Spleen (tissue), 7 donors: ENCODE measurements at regions not wholly inside any gene's neighbourhood (a gene's known extent, or its start where the extent isn't known, plus 50 kb on each side); places are given as distances from the start of the nearest gene placed in this dataset.

Experiments
- CTCF ChIP-seq, 11 experiments: fragments of 200-600 bp in 7 of 11; fragments of 450-650 bp in 4 of 11; sonication (generic) in 4 of 11; IDR thresholded peaks in 8 of 11; conservative IDR thresholded peaks in 3 of 11; 1 replicate in 7 of 11; 2 replicates in 4 of 11; pipeline versions ENCODE4 v1.4.0 to v1.8.0; 2016 to 2021; ENCODE audit warnings: antibody characterized with exemption in 11 of 11, inconsistent platforms in 4 of 11, mild to moderate bottlenecking in 1 of 11
- POLR2A ChIP-seq, 3 donors: fragments of 450-650 bp; IDR thresholded peaks; one replicate each; pipeline ENCODE4 v1.5.1; 2017; ENCODE audit warnings: antibody characterized with exemption in 3 of 3, mild to moderate bottlenecking in 1 of 3
- POLR2AphosphoS5 ChIP-seq, 3 donors: sonication (generic); formaldehyde crosslinking; IDR thresholded peaks; one replicate each; pipeline ENCODE4 v1.5.1; 2017; ENCODE audit warnings: antibody characterized with exemption in 3 of 3
- donor health status: DM: no; HTN: no; CAD: no; lungs with moderate emphysema.
- donor health status: DM: no; HTN: no; CAD: no.
- donor health status: DM: no; HTN: no; CAD: no.

GRCh38 chr2:154637456-154637855, 61.0 kb upstream of the KCNJ3 start:
- TF ChIP-seq CTCF (IDR thresholded peaks at IDR 0.05 in 8 of 11, conservative IDR thresholded peaks at IDR 0.05 in 3 of 11) (no peak), POLR2A (IDR thresholded peaks at IDR 0.05) (no peak), POLR2AphosphoS5 (IDR thresholded peaks at IDR 0.05) (no peak)
